ENCODE measurements at regions not wholly inside any gene's neighbourhood (a gene's known extent, or its start where the extent isn't known, plus 50 kb on each side); places are given as distances from the start of the nearest gene placed in this dataset.

DNA sequence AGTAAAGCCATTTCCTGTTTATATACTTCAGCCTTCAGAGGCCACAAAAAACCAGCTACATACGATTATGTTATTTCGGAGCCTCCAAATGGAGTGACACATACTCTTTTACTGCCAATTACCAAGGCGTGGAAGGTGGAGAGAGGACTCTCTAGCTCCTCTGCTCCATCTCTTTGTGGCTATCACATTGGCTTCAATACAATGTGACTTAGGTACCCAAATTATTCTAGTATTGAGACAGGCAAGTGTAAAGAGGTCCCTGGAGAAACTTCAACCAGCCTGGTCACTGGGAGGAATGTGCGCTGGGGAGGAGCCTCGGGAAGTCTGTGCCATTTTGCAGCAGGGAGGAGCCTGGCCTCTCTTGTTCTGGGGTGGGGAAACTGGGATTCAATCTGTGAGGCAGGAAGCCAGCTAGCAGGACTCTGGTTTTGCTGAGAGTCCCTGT lies 85.8 kb upstream of the TAS2R1 start:
- TF ChIP-seq ELF4 (IDR thresholded peaks at IDR 0.05): no peak
- no peak for TF ChIP-seq FOXK2 (IDR thresholded peaks at IDR 0.05)
- TF ChIP-seq BHLHE40 (IDR thresholded peaks at IDR 0.05; ENCODE audit: borderline replicate concordance): no peak
- TF ChIP-seq TARDBP (IDR thresholded peaks at IDR 0.05): no peak
